ENCODE measurements at regions not wholly inside any gene's neighbourhood (a gene's known extent, or its start where the extent isn't known, plus 50 kb on each side); places are given as distances from the start of the nearest gene placed in this dataset.
"Not testable (repeated sequence)": the region's sequence is repeated elsewhere in the genome, so short reads cannot be mapped to it uniquely, and the experiment has no call there.

GRCh38 chr15:34651997-34652725 is 68.7 kb upstream of the GOLGA8B start:
- FAIRE-seq (no peak), DNase-seq (ENCODE audit: low spot score) (no peak)

- DNase-seq (ENCODE audit: low spot score) (no peak), FAIRE-seq (no peak)
Observed at GRCh38 chr15:34650177-34650576, 66.7 kb upstream of the GOLGA8B start.

- DNase-seq (ENCODE audit: low spot score) (no peak), FAIRE-seq (no peak)
Observed at GRCh38 chr15:34648294-34648631, 64.8 kb upstream of the GOLGA8B start.

GRCh38 chr15:34647569-34648293 is 64.3 kb upstream of the GOLGA8B start:
- FAIRE-seq = no peak
- no peak for DNase-seq (ENCODE audit: low spot score)

- FAIRE-seq (no peak), DNase-seq (ENCODE audit: low spot score) (no peak)
Observed at GRCh38 chr15:34646918-34647317, 63.5 kb upstream of the GOLGA8B start.

- no peak for FAIRE-seq
- no peak for DNase-seq (ENCODE audit: low spot score)
Observed at GRCh38 chr15:34644851-34645250, 61.4 kb upstream of the GOLGA8B start.

GRCh38 chr15:34644061-34644460 is 60.6 kb upstream of the GOLGA8B start:
- DNase-seq (ENCODE audit: low spot score) = peak; percentile 11
- FAIRE-seq = no peak

GRCh38 chr15:34642247-34642646 is 58.8 kb upstream of the GOLGA8B start:
- DNase-seq (ENCODE audit: low spot score) (no peak), FAIRE-seq (no peak)

- FAIRE-seq (no peak), DNase-seq (ENCODE audit: low spot score) (no peak)
Observed at GRCh38 chr15:34640661-34641060, 57.2 kb upstream of the GOLGA8B start.

GRCh38 chr15:34637305-34637704 is 53.9 kb upstream of the GOLGA8B start:
- DNase-seq (ENCODE audit: low spot score) = no peak
- FAIRE-seq = no peak

GRCh38 chr15:34633602-34634001 is 50.2 kb upstream of the GOLGA8B start:
- not testable (repeated sequence) for FAIRE-seq; DNase-seq (ENCODE audit: low spot score)

Measured in urothelium cell line (cell line).